ENCODE measurements at regions not wholly inside any gene's neighbourhood (a gene's known extent, or its start where the extent isn't known, plus 50 kb on each side); places are given as distances from the start of the nearest gene placed in this dataset.
"Not testable (repeated sequence)": the region's sequence is repeated elsewhere in the genome, so short reads cannot be mapped to it uniquely, and the experiment has no call there.

DNA sequence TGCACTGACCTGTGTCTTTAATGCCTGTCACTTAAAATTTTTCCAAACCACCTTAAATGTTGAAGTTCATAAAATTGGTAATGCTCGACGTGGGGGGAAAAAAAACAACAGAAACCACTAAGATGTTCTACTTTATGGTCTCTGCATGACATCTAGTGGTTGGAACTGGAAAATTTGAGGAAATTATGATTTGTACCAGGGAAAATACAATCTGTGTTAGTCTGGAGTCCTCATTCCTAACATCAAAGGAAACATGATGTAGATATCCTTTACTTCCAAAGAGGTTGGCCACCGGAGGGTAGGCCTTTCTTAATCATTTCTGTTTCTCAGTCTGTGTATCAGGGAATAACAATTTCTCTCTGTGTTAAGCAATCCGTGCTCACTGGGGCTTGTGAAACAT, 941.0 kb downstream of the LTN1 start:
- H3K4me3 ChIP-seq (ENCODE audit: insufficient read depth, low read depth, low read length); H3K79me2 ChIP-seq (ENCODE audit: insufficient read depth, low read length); H3K27me3 Mint-ChIP-seq (ENCODE audit: low read depth, unreplicated experiment); H4K20me1 ChIP-seq (ENCODE audit: insufficient read depth, low read length); H3K36me3 Mint-ChIP-seq (ENCODE audit: low read depth, unreplicated experiment); H3K4me1 Mint-ChIP-seq (ENCODE audit: low read depth, unreplicated experiment); H3K9me3 ChIP-seq (ENCODE audit: insufficient read depth, low read depth, low read length); H3K4me3 Mint-ChIP-seq (ENCODE audit: unreplicated experiment); H3K27ac ChIP-seq (ENCODE audit: low read depth, low read length); H2AFZ ChIP-seq (ENCODE audit: low read depth, low read length); H3K27me3 ChIP-seq (ENCODE audit: insufficient read depth, low read length); H3K4me2 ChIP-seq (ENCODE audit: low read length); H3K9ac ChIP-seq (ENCODE audit: low read length); FAIRE-seq; H3K27ac Mint-ChIP-seq (ENCODE audit: unreplicated experiment); H3K4me1 ChIP-seq (ENCODE audit: insufficient read depth, low read length); H3K9me3 Mint-ChIP-seq (ENCODE audit: unreplicated experiment); H3K36me3 ChIP-seq (ENCODE audit: insufficient read depth, low read length): not testable (repeated sequence)
- TF ChIP-seq CTCF (IDR thresholded peaks at IDR 0.05; ENCODE audit: insufficient read depth, low read depth, low read length): peak; percentile 44
- DNase-seq (ENCODE audit: low read depth): peak; percentile 2

- H3K4me3 ChIP-seq (ENCODE audit: insufficient read depth, low read depth, low read length); H3K4me3 Mint-ChIP-seq (ENCODE audit: unreplicated experiment); H3K79me2 ChIP-seq (ENCODE audit: insufficient read depth, low read length); DNase-seq (ENCODE audit: low read depth); H2AFZ ChIP-seq (ENCODE audit: low read depth, low read length); H3K27me3 Mint-ChIP-seq (ENCODE audit: low read depth, unreplicated experiment); H3K4me1 Mint-ChIP-seq (ENCODE audit: low read depth, unreplicated experiment); H3K36me3 Mint-ChIP-seq (ENCODE audit: low read depth, unreplicated experiment); H3K27me3 ChIP-seq (ENCODE audit: insufficient read depth, low read length); H3K9ac ChIP-seq (ENCODE audit: low read length); H4K20me1 ChIP-seq (ENCODE audit: insufficient read depth, low read length); H3K27ac ChIP-seq (ENCODE audit: low read depth, low read length); H3K36me3 ChIP-seq (ENCODE audit: insufficient read depth, low read length); H3K4me1 ChIP-seq (ENCODE audit: insufficient read depth, low read length); H3K4me2 ChIP-seq (ENCODE audit: low read length); H3K27ac Mint-ChIP-seq (ENCODE audit: unreplicated experiment); FAIRE-seq; H3K9me3 ChIP-seq (ENCODE audit: insufficient read depth, low read depth, low read length): not testable (repeated sequence)
- peaks cover 12% of the 10 kb centered on the region for H3K9me3 Mint-ChIP-seq (ENCODE audit: unreplicated experiment)
Observed at GRCh38 chr21:28035692-28036091, 957.0 kb downstream of the LTN1 start.

DNA sequence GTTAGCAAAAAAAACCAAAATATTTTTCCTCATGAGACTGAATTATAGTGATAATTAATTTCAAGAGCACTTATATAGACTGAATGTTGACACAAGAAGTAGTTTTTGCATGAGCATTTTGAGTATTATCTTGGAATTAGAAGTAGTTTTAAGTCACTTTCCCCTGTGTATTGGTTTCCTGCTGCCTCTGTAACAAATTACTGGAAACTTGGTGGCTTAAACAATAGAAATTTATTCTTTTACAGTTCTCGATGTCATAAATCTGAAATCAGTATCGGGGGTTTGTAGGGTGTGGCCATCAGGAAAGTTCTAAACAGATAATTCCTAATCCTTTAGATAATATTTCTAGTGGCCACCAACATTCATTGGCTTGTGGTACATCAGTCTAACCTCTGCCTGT, 957.8 kb downstream of the LTN1 start:
- FAIRE-seq; H3K4me1 Mint-ChIP-seq (ENCODE audit: low read depth, unreplicated experiment): not testable (repeated sequence)

GRCh38 chr21:28034334-28034733, 958.3 kb downstream of the LTN1 start:
- not testable (repeated sequence) for H3K4me2 ChIP-seq (ENCODE audit: low read length); H3K27ac Mint-ChIP-seq (ENCODE audit: unreplicated experiment); H3K4me3 Mint-ChIP-seq (ENCODE audit: unreplicated experiment); H3K27ac ChIP-seq (ENCODE audit: low read depth, low read length); H3K4me1 Mint-ChIP-seq (ENCODE audit: low read depth, unreplicated experiment); H3K36me3 ChIP-seq (ENCODE audit: insufficient read depth, low read length); H3K9me3 ChIP-seq (ENCODE audit: insufficient read depth, low read depth, low read length); H2AFZ ChIP-seq (ENCODE audit: low read depth, low read length); H3K36me3 Mint-ChIP-seq (ENCODE audit: low read depth, unreplicated experiment); H3K79me2 ChIP-seq (ENCODE audit: insufficient read depth, low read length); H3K4me3 ChIP-seq (ENCODE audit: insufficient read depth, low read depth, low read length); DNase-seq (ENCODE audit: low read depth); H4K20me1 ChIP-seq (ENCODE audit: insufficient read depth, low read length); H3K9ac ChIP-seq (ENCODE audit: low read length); FAIRE-seq; H3K27me3 Mint-ChIP-seq (ENCODE audit: low read depth, unreplicated experiment); H3K4me1 ChIP-seq (ENCODE audit: insufficient read depth, low read length); H3K27me3 ChIP-seq (ENCODE audit: insufficient read depth, low read length)
- peaks cover 13% of the 10 kb centered on the region for H3K9me3 Mint-ChIP-seq (ENCODE audit: unreplicated experiment)

More for the DNA sequence above, 957.8 kb downstream of the LTN1 start:
- not testable (repeated sequence) for H3K27me3 Mint-ChIP-seq (ENCODE audit: low read depth, unreplicated experiment); H3K27ac ChIP-seq (ENCODE audit: low read depth, low read length); H3K4me2 ChIP-seq (ENCODE audit: low read length); H3K4me3 Mint-ChIP-seq (ENCODE audit: unreplicated experiment); H3K36me3 ChIP-seq (ENCODE audit: insufficient read depth, low read length); H2AFZ ChIP-seq (ENCODE audit: low read depth, low read length); H3K4me3 ChIP-seq (ENCODE audit: insufficient read depth, low read depth, low read length); H3K9me3 ChIP-seq (ENCODE audit: insufficient read depth, low read depth, low read length); H3K36me3 Mint-ChIP-seq (ENCODE audit: low read depth, unreplicated experiment); H3K27me3 ChIP-seq (ENCODE audit: insufficient read depth, low read length); H3K9ac ChIP-seq (ENCODE audit: low read length); H3K27ac Mint-ChIP-seq (ENCODE audit: unreplicated experiment); H3K79me2 ChIP-seq (ENCODE audit: insufficient read depth, low read length); H4K20me1 ChIP-seq (ENCODE audit: insufficient read depth, low read length); H3K4me1 ChIP-seq (ENCODE audit: insufficient read depth, low read length); DNase-seq (ENCODE audit: low read depth)
- peaks cover 13% of the 10 kb centered on the region for H3K9me3 Mint-ChIP-seq (ENCODE audit: unreplicated experiment)

DNA sequence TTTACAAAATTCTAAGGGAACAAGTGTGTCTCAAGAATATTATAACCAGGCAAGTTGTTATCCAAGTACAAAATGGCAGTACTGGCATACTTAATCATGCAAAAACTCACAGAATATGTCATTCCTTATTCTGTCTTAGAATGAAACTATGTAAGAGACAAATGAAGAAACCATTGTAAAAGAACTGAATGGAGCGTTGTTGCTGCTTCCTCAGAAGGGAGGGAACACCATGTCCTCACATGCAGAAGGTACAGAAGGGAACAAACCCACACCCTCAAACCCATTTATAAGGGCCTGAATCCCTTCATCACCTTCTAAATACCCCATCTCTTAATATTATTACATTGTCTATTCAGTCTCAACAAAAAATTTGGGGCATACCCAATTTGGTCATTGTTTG, 960.0 kb downstream of the LTN1 start:
- not testable (repeated sequence) for H3K27ac ChIP-seq (ENCODE audit: low read depth, low read length); H3K4me1 Mint-ChIP-seq (ENCODE audit: low read depth, unreplicated experiment); H4K20me1 ChIP-seq (ENCODE audit: insufficient read depth, low read length); DNase-seq (ENCODE audit: low read depth); H3K36me3 ChIP-seq (ENCODE audit: insufficient read depth, low read length); H3K4me2 ChIP-seq (ENCODE audit: low read length); H3K27ac Mint-ChIP-seq (ENCODE audit: unreplicated experiment); H3K4me1 ChIP-seq (ENCODE audit: insufficient read depth, low read length); FAIRE-seq; H3K4me3 ChIP-seq (ENCODE audit: insufficient read depth, low read depth, low read length); H3K27me3 ChIP-seq (ENCODE audit: insufficient read depth, low read length); H3K4me3 Mint-ChIP-seq (ENCODE audit: unreplicated experiment); H3K9me3 Mint-ChIP-seq (ENCODE audit: unreplicated experiment); H3K27me3 Mint-ChIP-seq (ENCODE audit: low read depth, unreplicated experiment); H2AFZ ChIP-seq (ENCODE audit: low read depth, low read length); H3K9ac ChIP-seq (ENCODE audit: low read length); H3K36me3 Mint-ChIP-seq (ENCODE audit: low read depth, unreplicated experiment); H3K9me3 ChIP-seq (ENCODE audit: insufficient read depth, low read depth, low read length); H3K79me2 ChIP-seq (ENCODE audit: insufficient read depth, low read length)

- not testable (repeated sequence) for H3K9ac ChIP-seq (ENCODE audit: low read length); DNase-seq (ENCODE audit: low read depth); H3K36me3 Mint-ChIP-seq (ENCODE audit: low read depth, unreplicated experiment); H3K9me3 Mint-ChIP-seq (ENCODE audit: unreplicated experiment); FAIRE-seq; H3K36me3 ChIP-seq (ENCODE audit: insufficient read depth, low read length); H3K4me1 Mint-ChIP-seq (ENCODE audit: low read depth, unreplicated experiment); H3K79me2 ChIP-seq (ENCODE audit: insufficient read depth, low read length); H3K27ac ChIP-seq (ENCODE audit: low read depth, low read length); H3K4me3 Mint-ChIP-seq (ENCODE audit: unreplicated experiment); H3K4me3 ChIP-seq (ENCODE audit: insufficient read depth, low read depth, low read length); H3K4me2 ChIP-seq (ENCODE audit: low read length); H3K27me3 Mint-ChIP-seq (ENCODE audit: low read depth, unreplicated experiment); H4K20me1 ChIP-seq (ENCODE audit: insufficient read depth, low read length); H3K9me3 ChIP-seq (ENCODE audit: insufficient read depth, low read depth, low read length); H3K4me1 ChIP-seq (ENCODE audit: insufficient read depth, low read length); H3K27ac Mint-ChIP-seq (ENCODE audit: unreplicated experiment); H2AFZ ChIP-seq (ENCODE audit: low read depth, low read length); H3K27me3 ChIP-seq (ENCODE audit: insufficient read depth, low read length)
Observed at GRCh38 chr21:28031066-28031465, 961.6 kb downstream of the LTN1 start.
